Eye (tissue), 1 donor: ENCODE measurements at regions not wholly inside any gene's neighbourhood (a gene's known extent, or its start where the extent isn't known, plus 50 kb on each side); places are given as distances from the start of the nearest gene placed in this dataset.
A peak's percentile ranks its signal among the peaks of the same experiment; 100 is the strongest.

Experiments
- DNase-seq: peaks from one replicate; pipeline ENCODE4 v3.0.0-alpha.2; 2015

DNA sequence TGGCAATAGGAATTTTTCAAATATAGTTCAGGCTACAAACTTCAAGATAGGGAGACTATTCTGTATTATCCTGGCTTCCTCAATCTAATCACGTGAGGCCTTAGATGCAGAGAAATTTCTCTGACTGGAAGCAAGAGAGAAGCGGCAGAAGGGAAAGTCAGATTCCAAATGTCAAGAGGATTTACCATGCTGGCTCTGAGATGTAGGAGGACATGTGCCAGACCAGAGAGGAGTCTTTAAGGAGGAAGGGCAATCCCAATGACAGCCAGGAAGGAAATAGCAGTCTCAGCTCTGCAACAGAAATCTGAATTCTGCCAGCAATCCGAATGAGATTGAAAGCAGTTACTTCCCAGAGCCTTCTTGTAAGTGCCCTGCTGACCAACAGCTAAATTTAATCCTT lies 57.4 kb downstream of the NUTM2E start:
- DNase-seq = peak; percentile 3

DNA sequence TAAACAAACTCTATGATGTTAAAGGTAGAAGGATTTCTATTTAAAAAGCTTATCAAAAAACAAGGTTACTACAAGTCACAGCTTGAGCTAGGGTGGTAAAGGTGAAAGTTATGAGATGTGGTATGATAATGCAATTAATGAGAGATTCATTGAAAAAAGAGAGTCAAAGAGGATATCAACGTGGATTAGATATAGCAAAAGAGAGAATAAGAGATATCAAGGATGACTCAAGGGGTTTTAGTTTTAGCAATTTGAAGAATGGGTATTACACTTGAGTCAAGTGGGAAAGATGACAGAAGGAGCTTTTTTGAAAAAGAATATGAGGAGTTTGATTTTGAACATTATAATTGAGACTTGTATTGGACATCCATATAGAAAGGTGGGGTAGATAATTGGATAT lies 59.8 kb downstream of the NUTM2E start:
- no peak for DNase-seq
